ENCODE measurements at regions not wholly inside any gene's neighbourhood (a gene's known extent, or its start where the extent isn't known, plus 50 kb on each side); places are given as distances from the start of the nearest gene placed in this dataset.

DNA sequence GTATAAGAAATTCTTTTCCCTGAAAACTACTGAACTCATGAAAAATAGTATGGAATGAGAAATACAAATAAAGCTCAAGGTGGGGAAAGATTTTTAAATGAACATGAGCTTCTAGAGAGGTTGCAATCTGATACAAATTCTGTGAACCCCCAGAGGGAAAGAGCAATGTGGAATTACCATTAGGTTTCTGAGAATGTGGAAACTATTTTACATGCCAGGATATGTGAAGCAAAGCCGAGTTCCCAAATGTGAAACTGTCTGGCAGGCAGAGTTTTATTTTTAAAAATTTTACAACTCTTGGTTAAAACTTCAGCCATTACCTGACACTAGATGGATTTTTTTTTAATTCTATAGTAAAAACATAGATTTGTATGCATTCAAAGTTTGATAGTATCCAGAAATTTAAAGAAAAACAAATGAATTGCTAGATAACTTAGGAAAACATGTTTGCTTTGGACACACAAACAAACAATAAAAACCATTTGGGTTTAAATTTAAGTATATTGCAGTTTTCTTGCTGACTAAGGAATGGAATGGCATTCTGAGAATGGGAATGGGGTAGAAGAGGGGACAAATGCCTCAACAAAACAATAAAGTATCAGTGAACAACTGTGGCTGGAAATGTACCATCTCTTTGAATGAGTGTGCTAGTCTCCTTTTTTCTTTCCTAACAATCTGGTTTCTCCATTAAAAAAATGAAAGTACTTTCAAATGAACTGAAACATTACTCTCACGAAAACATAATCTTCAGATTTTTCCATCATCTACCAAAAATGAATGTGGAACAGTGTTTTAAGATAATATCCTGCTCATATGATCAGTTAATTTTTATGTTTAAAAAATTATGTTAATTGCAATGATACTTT lies 99.6 kb downstream of the PCDH18 start:
- Histone ChIP-seq H3K9me3 (ENCODE audit: control insufficient read depth in 3 of 3, low read length in 3 of 3) (no peaks in the 10 kb centered on the region), H3K27me3 (ENCODE audit: control insufficient read depth in 3 of 3, insufficient read depth in 3 of 3, low read length in 3 of 3) (no peaks in the 10 kb centered on the region), H3K36me3 (ENCODE audit: control insufficient read depth in 3 of 3, insufficient read depth in 3 of 3, low read length in 3 of 3) (no peaks in the 10 kb centered on the region), H3K4me1 (ENCODE audit: control insufficient read depth in 3 of 3, insufficient read depth in 3 of 3, low read length in 3 of 3) (no peaks in the 10 kb centered on the region), H3K4me3 (ENCODE audit: low read length in 3 of 3) (no peak overlapping the region), H3K27ac (ENCODE audit: low read depth, low read length) (no peak overlapping the region), H3K9ac (ENCODE audit: low read depth in 1 of 3, low read length in 3 of 3) (no peak overlapping the region)

DNA sequence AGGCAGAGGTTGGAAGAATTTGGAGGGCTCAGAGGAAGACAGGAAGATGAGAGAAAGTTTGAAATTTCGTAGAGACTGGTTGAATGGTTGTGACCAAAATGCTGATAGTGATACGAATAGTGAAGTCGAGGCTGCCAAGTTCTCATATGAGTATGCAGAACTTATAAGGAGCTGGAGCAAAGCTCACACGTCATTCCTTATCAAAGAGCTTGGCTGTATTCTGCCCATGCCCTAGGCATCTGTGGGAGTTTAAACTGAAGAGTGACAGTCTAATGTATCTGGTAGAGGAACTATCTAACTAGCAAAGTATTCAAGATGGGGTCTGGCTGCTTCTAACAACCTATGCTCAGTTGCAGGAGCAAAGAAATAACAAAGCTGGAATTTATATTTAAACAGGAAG lies 102.1 kb downstream of the PCDH18 start:
- H3K4me1 ChIP-seq (ENCODE audit: control insufficient read depth in 3 of 3, insufficient read depth in 3 of 3, low read length in 3 of 3) = no peaks in the 10 kb centered on the region
- H3K27ac ChIP-seq (ENCODE audit: low read depth, low read length) = no peak overlapping the region
- no peak overlapping the region for H3K4me3 ChIP-seq (ENCODE audit: low read length in 3 of 3)
- H3K36me3 ChIP-seq (ENCODE audit: control insufficient read depth in 3 of 3, insufficient read depth in 3 of 3, low read length in 3 of 3) = no peaks in the 10 kb centered on the region
- H3K27me3 ChIP-seq (ENCODE audit: control insufficient read depth in 3 of 3, insufficient read depth in 3 of 3, low read length in 3 of 3) = no peaks in the 10 kb centered on the region
- H3K9me3 ChIP-seq (ENCODE audit: control insufficient read depth in 3 of 3, low read length in 3 of 3) = no peaks in the 10 kb centered on the region
- H3K9ac ChIP-seq (ENCODE audit: low read depth in 1 of 3, low read length in 3 of 3) = no peak overlapping the region

DNA sequence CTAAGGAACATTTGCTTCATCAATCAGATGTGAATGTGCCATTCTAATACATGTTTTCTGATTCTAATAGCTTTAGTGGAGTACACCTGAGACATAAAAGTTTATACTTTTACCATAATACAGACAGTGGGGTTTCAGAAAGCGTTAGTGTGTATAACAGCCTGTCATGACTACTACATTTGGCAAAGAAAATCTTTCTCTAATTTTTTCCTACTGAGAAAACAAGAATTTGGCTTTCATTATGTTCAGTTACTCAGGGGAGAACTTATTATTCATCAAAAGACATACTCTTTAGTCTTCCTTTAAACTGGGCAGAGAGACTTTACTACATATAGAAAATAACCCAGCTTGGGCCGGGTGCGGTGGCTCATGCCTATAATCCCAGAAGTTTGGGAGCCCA lies 104.9 kb downstream of the PCDH18 start:
- no peaks in the 10 kb centered on the region for H3K36me3 ChIP-seq (ENCODE audit: control insufficient read depth in 3 of 3, insufficient read depth in 3 of 3, low read length in 3 of 3)
- no peak overlapping the region for H3K9ac ChIP-seq (ENCODE audit: low read depth in 1 of 3, low read length in 3 of 3)
- H3K9me3 ChIP-seq (ENCODE audit: control insufficient read depth in 3 of 3, low read length in 3 of 3) = no peaks in the 10 kb centered on the region
- H3K27me3 ChIP-seq (ENCODE audit: control insufficient read depth in 3 of 3, insufficient read depth in 3 of 3, low read length in 3 of 3) = no peaks in the 10 kb centered on the region
- H3K4me3 ChIP-seq (ENCODE audit: low read length in 3 of 3) = no peak overlapping the region
- H3K4me1 ChIP-seq (ENCODE audit: control insufficient read depth in 3 of 3, insufficient read depth in 3 of 3, low read length in 3 of 3) = no peaks in the 10 kb centered on the region
- no peak overlapping the region for H3K27ac ChIP-seq (ENCODE audit: low read depth, low read length)

DNA sequence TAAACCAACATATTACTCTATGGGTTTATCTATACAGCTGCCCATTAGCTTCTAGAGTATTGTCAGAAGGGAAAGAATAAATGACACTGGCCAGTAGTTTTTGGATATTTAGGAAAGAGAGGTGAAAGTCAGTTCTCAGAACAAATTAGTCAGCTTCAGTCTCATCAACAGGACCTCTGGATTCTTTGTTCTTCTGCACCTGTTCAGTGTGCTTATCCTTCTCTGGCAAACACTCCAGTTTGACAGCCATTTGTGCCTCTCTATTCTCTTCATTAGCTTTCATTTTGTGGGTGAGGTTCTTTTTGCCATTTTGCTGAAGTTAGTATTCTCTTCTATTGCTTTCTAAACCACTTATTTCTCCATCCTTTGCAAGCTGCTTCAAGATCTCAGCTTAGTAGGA lies 107.0 kb downstream of the PCDH18 start:
- Histone ChIP-seq H3K9me3 (ENCODE audit: control insufficient read depth in 3 of 3, low read length in 3 of 3) (no peaks in the 10 kb centered on the region), H3K27ac (ENCODE audit: low read depth, low read length) (no peak overlapping the region), H3K27me3 (ENCODE audit: control insufficient read depth in 3 of 3, insufficient read depth in 3 of 3, low read length in 3 of 3) (no peaks in the 10 kb centered on the region), H3K9ac (ENCODE audit: low read depth in 1 of 3, low read length in 3 of 3) (no peak overlapping the region), H3K36me3 (ENCODE audit: control insufficient read depth in 3 of 3, insufficient read depth in 3 of 3, low read length in 3 of 3) (no peaks in the 10 kb centered on the region), H3K4me3 (ENCODE audit: low read length in 3 of 3) (no peak overlapping the region), H3K4me1 (ENCODE audit: control insufficient read depth in 3 of 3, insufficient read depth in 3 of 3, low read length in 3 of 3) (no peaks in the 10 kb centered on the region)

DNA sequence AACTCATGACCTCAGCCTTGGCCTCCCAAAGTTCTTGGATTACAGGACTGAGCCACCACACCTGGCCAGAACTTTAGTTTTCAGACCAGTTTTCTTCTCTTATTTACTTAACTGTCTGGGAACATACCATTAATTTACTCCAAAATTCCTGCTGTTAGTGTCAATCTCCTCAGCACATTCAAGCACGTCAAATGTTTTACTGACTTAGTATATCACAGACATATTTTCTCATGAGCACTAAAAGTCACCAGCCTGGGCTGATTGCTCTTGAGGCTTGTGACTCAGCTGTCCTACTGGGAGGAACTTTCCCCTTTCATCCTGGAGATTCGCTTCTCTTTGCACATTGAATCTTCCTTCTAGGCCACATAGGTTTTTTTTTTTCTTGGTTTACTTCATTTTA lies 109.6 kb downstream of the PCDH18 start:
- Histone ChIP-seq H3K9me3 (ENCODE audit: control insufficient read depth in 3 of 3, low read length in 3 of 3) (no peaks in the 10 kb centered on the region), H3K36me3 (ENCODE audit: control insufficient read depth in 3 of 3, insufficient read depth in 3 of 3, low read length in 3 of 3) (no peaks in the 10 kb centered on the region), H3K4me1 (ENCODE audit: control insufficient read depth in 3 of 3, insufficient read depth in 3 of 3, low read length in 3 of 3) (no peaks in the 10 kb centered on the region), H3K9ac (ENCODE audit: low read depth in 1 of 3, low read length in 3 of 3) (no peak overlapping the region), H3K27me3 (ENCODE audit: control insufficient read depth in 3 of 3, insufficient read depth in 3 of 3, low read length in 3 of 3) (no peaks in the 10 kb centered on the region), H3K4me3 (ENCODE audit: low read length in 3 of 3) (no peak overlapping the region), H3K27ac (ENCODE audit: low read depth, low read length) (no peak overlapping the region)

DNA sequence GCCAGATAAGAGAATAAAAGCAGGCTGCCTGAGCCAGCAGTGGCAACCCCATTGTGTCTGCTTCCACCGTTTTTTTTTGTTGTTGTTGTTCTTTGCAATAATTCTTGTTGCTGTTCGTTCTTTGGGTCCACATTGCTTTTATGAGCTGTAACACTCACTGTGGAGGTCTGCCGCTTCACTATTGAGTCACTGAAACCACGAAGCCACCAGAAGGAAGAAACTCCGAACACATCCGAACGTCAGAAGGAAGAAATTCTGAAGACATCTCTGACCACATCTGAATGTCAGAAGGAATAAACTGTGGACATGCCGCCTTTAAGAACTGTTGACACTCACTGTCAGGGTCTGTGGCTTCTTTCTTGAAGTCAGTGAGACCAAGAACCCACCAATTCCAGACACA lies 110.5 kb downstream of the PCDH18 start:
- no peaks in the 10 kb centered on the region for H3K4me1 ChIP-seq (ENCODE audit: control insufficient read depth in 3 of 3, insufficient read depth in 3 of 3, low read length in 3 of 3)
- no peak overlapping the region for H3K9ac ChIP-seq (ENCODE audit: low read depth in 1 of 3, low read length in 3 of 3)
- H3K9me3 ChIP-seq (ENCODE audit: control insufficient read depth in 3 of 3, low read length in 3 of 3) = no peaks in the 10 kb centered on the region
- no peak overlapping the region for H3K27ac ChIP-seq (ENCODE audit: low read depth, low read length)
- no peaks in the 10 kb centered on the region for H3K27me3 ChIP-seq (ENCODE audit: control insufficient read depth in 3 of 3, insufficient read depth in 3 of 3, low read length in 3 of 3)
- H3K36me3 ChIP-seq (ENCODE audit: control insufficient read depth in 3 of 3, insufficient read depth in 3 of 3, low read length in 3 of 3) = no peaks in the 10 kb centered on the region
- no peak overlapping the region for H3K4me3 ChIP-seq (ENCODE audit: low read length in 3 of 3)

DNA sequence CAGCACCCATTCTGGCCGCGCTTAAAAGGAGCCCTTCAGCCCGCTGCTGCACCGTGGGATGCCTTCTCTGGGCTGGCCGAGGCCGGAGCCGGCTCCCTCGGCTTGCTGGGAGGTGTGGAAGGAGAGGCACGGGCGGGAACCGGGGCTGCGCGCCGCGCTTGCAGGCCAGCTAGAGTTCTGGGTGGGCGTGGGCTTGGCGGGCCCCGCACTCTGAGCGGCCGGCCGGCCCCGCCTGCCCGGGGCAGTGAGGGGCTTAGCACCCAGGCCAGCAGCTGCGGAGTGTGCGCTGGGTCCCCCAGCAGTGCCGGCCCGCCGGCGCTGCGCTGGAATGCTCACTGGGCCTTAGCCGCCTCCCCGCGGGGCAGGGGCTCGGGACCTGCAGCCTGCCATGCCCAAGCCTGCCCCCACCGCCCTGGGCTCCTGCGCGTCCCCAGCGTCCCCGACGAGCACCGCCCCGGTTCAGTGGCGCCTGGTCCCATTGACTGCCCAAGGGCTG lies 111.3 kb downstream of the PCDH18 start:
- H3K27ac ChIP-seq (ENCODE audit: low read depth, low read length) = no peak overlapping the region
- H3K27me3 ChIP-seq (ENCODE audit: control insufficient read depth in 3 of 3, insufficient read depth in 3 of 3, low read length in 3 of 3) = no peaks in the 10 kb centered on the region
- H3K4me1 ChIP-seq (ENCODE audit: control insufficient read depth in 3 of 3, insufficient read depth in 3 of 3, low read length in 3 of 3) = no peaks in the 10 kb centered on the region
- H3K9me3 ChIP-seq (ENCODE audit: control insufficient read depth in 3 of 3, low read length in 3 of 3) = no peaks in the 10 kb centered on the region
- no peaks in the 10 kb centered on the region for H3K36me3 ChIP-seq (ENCODE audit: control insufficient read depth in 3 of 3, insufficient read depth in 3 of 3, low read length in 3 of 3)
- H3K4me3 ChIP-seq (ENCODE audit: low read length in 3 of 3) = no peak overlapping the region
- no peak overlapping the region for H3K9ac ChIP-seq (ENCODE audit: low read depth in 1 of 3, low read length in 3 of 3)

DNA sequence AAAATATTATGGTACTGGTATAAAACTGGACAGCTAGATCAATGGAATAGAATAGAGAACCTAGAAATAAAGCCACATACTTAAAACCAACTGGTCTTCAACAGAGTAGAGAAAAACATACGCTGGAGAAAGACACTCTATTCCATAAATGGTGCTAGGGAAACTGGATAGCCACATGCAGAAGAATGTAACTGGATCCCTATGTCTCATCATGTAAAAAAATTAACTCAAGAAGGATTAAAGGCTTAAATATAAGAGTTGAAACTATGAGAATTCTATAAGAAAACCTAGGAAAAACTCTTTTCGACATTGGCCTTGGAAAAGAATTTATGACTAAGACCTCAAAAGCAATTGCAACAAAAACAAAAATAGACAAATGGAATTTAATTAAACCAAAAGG lies 114.6 kb downstream of the PCDH18 start:
- Histone ChIP-seq H3K27me3 (ENCODE audit: control insufficient read depth in 3 of 3, insufficient read depth in 3 of 3, low read length in 3 of 3) (no peaks in the 10 kb centered on the region), H3K4me3 (ENCODE audit: low read length in 3 of 3) (no peak overlapping the region), H3K9ac (ENCODE audit: low read depth in 1 of 3, low read length in 3 of 3) (no peak overlapping the region), H3K9me3 (ENCODE audit: control insufficient read depth in 3 of 3, low read length in 3 of 3) (no peaks in the 10 kb centered on the region), H3K4me1 (ENCODE audit: control insufficient read depth in 3 of 3, insufficient read depth in 3 of 3, low read length in 3 of 3) (no peaks in the 10 kb centered on the region), H3K27ac (ENCODE audit: low read depth, low read length) (no peak overlapping the region), H3K36me3 (ENCODE audit: control insufficient read depth in 3 of 3, insufficient read depth in 3 of 3, low read length in 3 of 3) (no peaks in the 10 kb centered on the region)

DNA sequence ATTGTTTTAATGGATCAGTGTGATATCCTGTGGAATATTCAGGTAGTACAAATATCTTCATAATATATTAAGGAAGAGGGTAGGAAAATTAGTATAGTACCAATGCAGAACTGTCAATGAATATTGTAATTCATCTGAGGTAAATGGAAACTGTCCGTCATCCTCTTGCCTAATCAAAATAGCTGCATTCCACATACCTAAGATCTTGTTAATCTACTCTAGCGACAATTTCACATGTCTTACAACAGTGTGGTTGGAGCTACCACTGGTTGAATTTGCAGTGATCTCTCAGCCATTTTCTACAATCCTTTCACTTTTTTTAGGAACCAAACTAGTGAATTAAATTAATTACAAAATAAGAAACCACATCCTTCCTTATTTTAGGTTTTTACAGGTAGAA lies 117.5 kb downstream of the PCDH18 start:
- H3K4me3 ChIP-seq (ENCODE audit: low read length in 3 of 3) = no peak overlapping the region
- H3K27ac ChIP-seq (ENCODE audit: low read depth, low read length) = no peak overlapping the region
- H3K9ac ChIP-seq (ENCODE audit: low read depth in 1 of 3, low read length in 3 of 3) = no peak overlapping the region

DNA sequence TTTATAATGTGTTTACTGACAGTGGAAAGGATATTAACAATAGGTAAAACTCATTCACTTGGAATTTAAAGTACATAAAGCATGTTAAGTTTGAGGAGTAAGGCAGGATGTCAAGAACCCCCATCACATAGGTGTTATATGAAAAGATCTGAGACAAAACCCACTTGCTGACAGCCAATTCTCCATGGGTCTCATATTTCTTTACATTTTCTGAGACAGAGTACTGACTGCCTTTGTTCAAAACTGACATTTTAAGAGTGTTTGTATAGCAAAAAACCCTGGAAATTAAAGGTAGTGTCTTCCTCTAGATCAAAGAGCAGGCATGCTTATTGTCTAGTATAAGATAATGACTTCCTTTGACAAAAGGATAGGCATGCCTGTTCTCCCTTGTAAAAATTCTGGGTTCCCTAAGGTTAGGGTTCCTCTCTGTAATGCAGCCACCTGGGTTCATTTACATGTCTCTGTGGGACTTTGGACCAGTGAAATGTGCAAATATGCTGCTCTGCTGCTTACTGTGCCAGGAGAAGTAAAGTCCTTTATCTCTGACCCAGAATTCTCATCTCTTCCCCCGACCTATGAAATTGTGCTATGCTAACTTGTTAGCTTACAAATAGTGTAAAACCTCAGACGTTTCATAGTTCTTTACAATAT lies 123.6 kb downstream of the PCDH18 start:
- Histone ChIP-seq H3K9ac (ENCODE audit: low read depth in 1 of 3, low read length in 3 of 3) (no peak overlapping the region), H3K27ac (ENCODE audit: low read depth, low read length) (no peak overlapping the region), H3K27me3 (ENCODE audit: control insufficient read depth in 3 of 3, insufficient read depth in 3 of 3, low read length in 3 of 3) (no peaks in the 10 kb centered on the region), H3K4me1 (ENCODE audit: control insufficient read depth in 3 of 3, insufficient read depth in 3 of 3, low read length in 3 of 3) (no peaks in the 10 kb centered on the region), H3K36me3 (ENCODE audit: control insufficient read depth in 3 of 3, insufficient read depth in 3 of 3, low read length in 3 of 3) (no peaks in the 10 kb centered on the region), H3K9me3 (ENCODE audit: control insufficient read depth in 3 of 3, low read length in 3 of 3) (no peaks in the 10 kb centered on the region), H3K4me3 (ENCODE audit: low read length in 3 of 3) (no peak overlapping the region)

More for the DNA sequence above, 117.5 kb downstream of the PCDH18 start:
- H3K9me3 ChIP-seq (ENCODE audit: control insufficient read depth in 3 of 3, low read length in 3 of 3) = no peaks in the 10 kb centered on the region
- H3K36me3 ChIP-seq (ENCODE audit: control insufficient read depth in 3 of 3, insufficient read depth in 3 of 3, low read length in 3 of 3) = no peaks in the 10 kb centered on the region
- H3K4me1 ChIP-seq (ENCODE audit: control insufficient read depth in 3 of 3, insufficient read depth in 3 of 3, low read length in 3 of 3) = no peaks in the 10 kb centered on the region
- H3K27me3 ChIP-seq (ENCODE audit: control insufficient read depth in 3 of 3, insufficient read depth in 3 of 3, low read length in 3 of 3) = no peaks in the 10 kb centered on the region
